Neural cell (in vitro differentiated cells): ENCODE measurements at regions not wholly inside any gene's neighbourhood (a gene's known extent, or its start where the extent isn't known, plus 50 kb on each side); places are given as distances from the start of the nearest gene placed in this dataset.

Experiments used
- H2AFZ ChIP-seq: fragments of 200-600, 300-800 bp; sonication (generic), shearing (Covaris generic); 2 replicates; pipeline ENCODE4 v1.6.0; 2014; ENCODE audit warnings: low read depth, mild to moderate bottlenecking, antibody characterized with exemption, low read length, moderate library complexity
- H3F3A ChIP-seq: fragments of 200-600 bp; shearing (Covaris generic); 2 replicates; pipeline ENCODE4 v1.6.1; 2016; ENCODE audit warnings: mild to moderate bottlenecking, moderate library complexity, mixed read lengths, antibody characterized with exemption, low read length; ENCODE audit not compliant: insufficient read depth, poor library complexity, severe bottlenecking
- H3K27ac ChIP-seq: fragments of 200-600, 300-800 bp; sonication (generic), shearing (Covaris generic); 2 replicates; pipeline ENCODE4 v1.5.1; 2014; ENCODE audit warnings: mild to moderate bottlenecking, low read length, moderate library complexity
- H3K27me3 ChIP-seq: fragments of 300-800, 200-600 bp; sonication (generic), shearing (Covaris generic); 2 replicates; pipeline ENCODE4 v1.6.0; 2014; ENCODE audit warnings: mild to moderate bottlenecking, low read depth, low read length, moderate library complexity; ENCODE audit not compliant: insufficient read depth
- H3K36me3 ChIP-seq: fragments of 300-800, 200-600 bp; sonication (generic), shearing (Covaris generic); 2 replicates; pipeline ENCODE4 v1.5.1; 2014; ENCODE audit warnings: mild to moderate bottlenecking, antibody characterized with exemption, low read length, moderate library complexity; ENCODE audit not compliant: insufficient read depth
- H3K4me2 ChIP-seq: fragments of 300-800, 200-600 bp; sonication (generic), shearing (Covaris generic); 2 replicates; pipeline ENCODE4 v1.6.0; 2014; ENCODE audit warnings: mild to moderate bottlenecking, low read length
- H3K4me3 ChIP-seq: fragments of 300-800, 200-600 bp; sonication (generic), shearing (Covaris generic); 2 replicates; pipeline ENCODE4 v1.5.1; 2014; ENCODE audit warnings: mild to moderate bottlenecking, low read length, moderate library complexity
- H3K79me2 ChIP-seq: fragments of 200-600 bp; shearing (Covaris generic); replicated peaks from 2 replicates; pipeline ENCODE4 v1.6.0; 2014; ENCODE audit warnings: mild to moderate bottlenecking, low read length, moderate library complexity; ENCODE audit not compliant: insufficient read depth
- H3K9ac ChIP-seq: fragments of 300-800, 200-600 bp; sonication (generic), shearing (Covaris generic); 2 replicates; pipeline ENCODE4 v1.6.1; 2016; ENCODE audit warnings: mild to moderate bottlenecking, low read length, mixed read lengths
- H3K9me2 ChIP-seq: fragments of 200-600 bp; shearing (Covaris generic); 2 replicates; pipeline ENCODE4 v1.6.1; 2016; ENCODE audit warnings: mild to moderate bottlenecking, low read length, mixed read lengths; ENCODE audit not compliant: insufficient read depth
- H3K9me3 ChIP-seq: fragments of 200-600, 300-800 bp; sonication (generic), shearing (Covaris generic); 2 replicates; pipeline ENCODE4 v1.6.1; 2016; ENCODE audit warnings: mild to moderate bottlenecking, mixed run types, low read length, moderate library complexity, mixed read lengths
- H4K20me1 ChIP-seq: fragments of 200-600 bp; shearing (Covaris generic); 2 replicates; pipeline ENCODE4 v1.6.1; 2016; ENCODE audit warnings: mild to moderate bottlenecking, mixed run types; ENCODE audit not compliant: insufficient read depth
- EP300 ChIP-seq: fragments of 450-650 bp; conservative IDR thresholded peaks from 2 replicates; pipeline ENCODE4 v1.6.1; 2014; ENCODE audit warnings: antibody characterized with exemption, mild to moderate bottlenecking, moderate library complexity; ENCODE audit not compliant: poor library complexity, severe bottlenecking
- EZH2 ChIP-seq: fragments of 200-600, 300-800 bp; shearing (Covaris generic), sonication (generic); IDR thresholded peaks from 2 replicates; pipeline ENCODE4 v1.6.1; 2014; ENCODE audit warnings: antibody characterized with exemption, low read length, borderline replicate concordance, mild to moderate bottlenecking; ENCODE audit not compliant: insufficient read depth, poor library complexity, severe bottlenecking
- MXI1 ChIP-seq: fragments of 450-650 bp; conservative IDR thresholded peaks from 2 replicates; pipeline ENCODE4 v1.6.1; 2014; ENCODE audit warnings: antibody characterized with exemption, mild to moderate bottlenecking; ENCODE audit not compliant: poor library complexity, severe bottlenecking
- POLR2AphosphoS5 ChIP-seq: IDR thresholded peaks from 2 replicates; pipeline ENCODE4 v1.6.1; 2012
- RAD21 ChIP-seq: fragments of 450-650 bp; conservative IDR thresholded peaks from 2 replicates; pipeline ENCODE4 v1.6.1; 2014; ENCODE audit warnings: antibody characterized with exemption, mild to moderate bottlenecking, moderate library complexity
- REST ChIP-seq: IDR thresholded peaks from 2 replicates; pipeline ENCODE4 v1.6.1; 2012; ENCODE audit warnings: borderline replicate concordance
- SMC3 ChIP-seq: fragments of 450-650 bp; conservative IDR thresholded peaks from 2 replicates; pipeline ENCODE4 v1.6.1; 2014; ENCODE audit warnings: antibody characterized with exemption, mild to moderate bottlenecking, moderate library complexity; ENCODE audit not compliant: poor library complexity
- TAF1 ChIP-seq: IDR thresholded peaks from 2 replicates; pipeline ENCODE4 v1.6.1; 2012; ENCODE audit warnings: low read depth
- TF ChIP-seq, protein P1 (sequence below): fragments of 450-650 bp; IDR thresholded peaks from 2 replicates; pipeline ENCODE4 v1.5.1; 2014; ENCODE audit warnings: antibody characterized with exemption, mild to moderate bottlenecking, moderate library complexity; ENCODE audit not compliant: poor library complexity, severe bottlenecking

DNA sequence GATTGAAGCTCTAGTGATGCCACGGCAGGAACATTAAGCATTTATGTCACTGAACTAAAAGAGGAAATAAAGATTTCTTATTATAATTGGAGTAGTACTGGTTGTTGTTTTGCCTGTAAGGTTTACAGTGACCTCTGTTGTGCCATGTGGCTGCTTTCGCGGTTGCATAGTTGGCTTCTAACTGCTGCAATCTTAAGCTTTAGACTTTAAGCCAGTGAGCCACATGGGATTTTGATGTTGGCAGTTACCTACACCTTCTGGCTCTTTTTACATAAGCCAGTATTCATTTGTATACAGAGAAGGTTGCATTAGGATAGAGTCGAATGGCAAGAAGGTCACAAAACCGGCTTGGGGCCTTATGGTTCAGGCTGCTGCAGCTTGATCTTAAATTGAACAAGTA lies 1311.6 kb downstream of the RAPGEF2 start:
- Histone ChIP-seq H3K4me2 (no peak overlapping the region), H3K79me2 (no peaks in the 10 kb centered on the region), H3K27me3 (no peaks in the 10 kb centered on the region), H3K27ac (no peak overlapping the region), H3K4me3 (no peak overlapping the region), H3K36me3 (no peaks in the 10 kb centered on the region), H2AFZ (no peak overlapping the region), H3K9ac (no peak overlapping the region), H3F3A (no peaks in the 10 kb centered on the region), H3K9me2 (no peaks in the 10 kb centered on the region), H3K9me3 (no peaks in the 10 kb centered on the region), H4K20me1 (no peaks in the 10 kb centered on the region)
- TF ChIP-seq SMC3, result no peak
- TF ChIP-seq POLR2AphosphoS5, result no peak
- no peak for TF ChIP-seq MXI1
- no peak for TF ChIP-seq EZH2
- no peak for TF ChIP-seq REST
- TF ChIP-seq TAF1, result no peak
- TF ChIP-seq RAD21, result no peak
- TF ChIP-seq EP300, result no peak
- TF ChIP-seq, protein P1, sequence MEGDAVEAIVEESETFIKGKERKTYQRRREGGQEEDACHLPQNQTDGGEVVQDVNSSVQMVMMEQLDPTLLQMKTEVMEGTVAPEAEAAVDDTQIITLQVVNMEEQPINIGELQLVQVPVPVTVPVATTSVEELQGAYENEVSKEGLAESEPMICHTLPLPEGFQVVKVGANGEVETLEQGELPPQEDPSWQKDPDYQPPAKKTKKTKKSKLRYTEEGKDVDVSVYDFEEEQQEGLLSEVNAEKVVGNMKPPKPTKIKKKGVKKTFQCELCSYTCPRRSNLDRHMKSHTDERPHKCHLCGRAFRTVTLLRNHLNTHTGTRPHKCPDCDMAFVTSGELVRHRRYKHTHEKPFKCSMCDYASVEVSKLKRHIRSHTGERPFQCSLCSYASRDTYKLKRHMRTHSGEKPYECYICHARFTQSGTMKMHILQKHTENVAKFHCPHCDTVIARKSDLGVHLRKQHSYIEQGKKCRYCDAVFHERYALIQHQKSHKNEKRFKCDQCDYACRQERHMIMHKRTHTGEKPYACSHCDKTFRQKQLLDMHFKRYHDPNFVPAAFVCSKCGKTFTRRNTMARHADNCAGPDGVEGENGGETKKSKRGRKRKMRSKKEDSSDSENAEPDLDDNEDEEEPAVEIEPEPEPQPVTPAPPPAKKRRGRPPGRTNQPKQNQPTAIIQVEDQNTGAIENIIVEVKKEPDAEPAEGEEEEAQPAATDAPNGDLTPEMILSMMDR, result no peak

DNA sequence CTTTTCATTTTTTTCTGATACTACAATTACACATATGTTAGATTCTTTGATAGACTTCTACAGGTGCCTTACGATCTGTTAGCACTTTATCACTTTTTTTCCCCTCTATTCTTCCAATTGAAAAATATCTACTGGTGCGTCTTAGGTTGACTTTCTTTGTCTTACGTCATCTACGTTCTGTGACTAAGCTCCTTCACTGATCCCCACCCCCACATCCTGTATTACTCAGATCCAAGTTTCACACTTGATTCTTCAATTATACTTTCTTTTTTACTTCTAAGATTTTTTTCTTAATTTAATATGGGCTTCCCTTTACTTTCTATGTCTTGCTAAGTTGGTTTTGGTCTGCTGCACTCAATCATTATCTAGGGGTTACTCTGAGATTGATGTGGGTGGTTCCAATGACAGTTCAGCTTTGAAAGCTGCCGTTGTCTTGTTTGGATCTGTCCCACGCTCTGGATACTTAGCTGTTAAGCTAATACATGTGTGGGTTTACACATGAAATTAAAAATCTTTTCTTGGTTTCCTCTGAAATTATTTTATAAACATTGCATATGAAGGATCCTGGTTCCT lies 1321.1 kb downstream of the RAPGEF2 start:
- TF ChIP-seq SMC3, result no peak
- TF ChIP-seq EZH2, result no peak
- no peak for TF ChIP-seq REST
- no peak for TF ChIP-seq MXI1
- TF ChIP-seq TAF1, result no peak
- no peak for TF ChIP-seq POLR2AphosphoS5
- no peaks in the 10 kb centered on the region for H3K36me3 ChIP-seq
- H3K9me2 ChIP-seq, result no peaks in the 10 kb centered on the region
- H3K9ac ChIP-seq, result no peak overlapping the region
- H3K79me2 ChIP-seq, result no peaks in the 10 kb centered on the region
- no peak overlapping the region for H3K4me2 ChIP-seq
- no peaks in the 10 kb centered on the region for H4K20me1 ChIP-seq
- H3K27me3 ChIP-seq, result no peaks in the 10 kb centered on the region
- H3K27ac ChIP-seq, result no peak overlapping the region
- H3K4me3 ChIP-seq, result no peak overlapping the region
- no peaks in the 10 kb centered on the region for H3K9me3 ChIP-seq
- H3F3A ChIP-seq, result no peaks in the 10 kb centered on the region
- H2AFZ ChIP-seq, result no peak overlapping the region
